ENCODE measurements at regions not wholly inside any gene's neighbourhood (a gene's known extent, or its start where the extent isn't known, plus 50 kb on each side); places are given as distances from the start of the nearest gene placed in this dataset.
"Not testable (repeated sequence)": the region's sequence is repeated elsewhere in the genome, so short reads cannot be mapped to it uniquely, and the experiment has no call there.

DNA sequence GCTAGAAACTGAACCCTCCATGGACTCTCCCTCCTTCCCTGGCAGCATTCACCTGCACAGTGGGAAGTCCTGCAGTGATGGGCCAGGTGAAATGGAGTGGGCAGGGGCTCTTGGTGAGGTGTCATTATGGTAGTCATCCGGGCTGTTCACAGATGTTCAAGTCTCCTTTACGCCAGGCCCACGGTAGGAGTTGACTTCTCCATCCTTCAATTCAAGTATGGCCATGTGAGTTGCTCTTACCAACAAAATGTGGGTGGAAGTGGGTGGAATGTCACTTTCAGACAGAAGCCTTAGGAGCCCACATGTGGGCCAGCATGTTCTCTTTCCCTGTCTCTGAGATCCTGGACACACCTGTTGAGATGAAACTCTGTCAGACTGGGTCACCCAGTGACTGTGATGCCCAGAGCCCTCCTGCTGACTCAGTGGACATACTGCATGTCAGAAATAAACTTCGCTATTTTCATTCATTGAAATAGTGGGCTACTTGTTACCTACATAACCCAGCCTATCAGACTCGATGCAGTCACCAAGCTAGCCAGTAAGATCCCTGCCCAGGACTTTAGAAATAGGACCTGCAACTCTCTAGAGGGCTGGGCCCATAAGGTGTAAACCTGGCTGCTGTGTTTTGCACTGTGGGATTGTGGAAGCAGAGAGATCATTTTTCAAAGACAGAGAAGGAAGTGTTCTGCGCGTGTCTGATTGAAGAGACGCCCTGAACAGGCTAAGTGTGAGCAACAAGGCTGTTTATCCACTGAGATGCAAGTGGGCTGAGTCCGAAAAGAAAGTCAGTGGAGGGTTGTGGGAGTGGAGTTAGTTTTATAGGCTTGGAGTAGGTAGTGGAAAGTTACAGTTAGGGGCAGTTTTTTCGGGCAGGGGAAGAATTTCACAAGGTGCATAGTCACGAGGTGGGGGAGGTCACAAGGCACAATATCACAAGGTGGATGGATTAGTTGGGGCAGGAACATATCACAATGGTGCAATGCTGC, 174.4 kb downstream of the TRIM43 start:
- ATAC-seq (ENCODE audit: poor library complexity); H3K4me1 ChIP-seq (ENCODE audit: insufficient read depth, low read length); CTCF ChIA-PET; intact Hi-C loops (cut with DNase I, micrococcal nuclease); H3K4me1 Mint-ChIP-seq (ENCODE audit: low read depth); H3K27me3 Mint-ChIP-seq; H3K36me3 Mint-ChIP-seq (ENCODE audit: low read depth); H3K9me3 ChIP-seq (ENCODE audit: control insufficient read depth in 1 of 2, insufficient read depth in 1 of 2, low read length in 2 of 2); H3K36me3 ChIP-seq (ENCODE audit: insufficient read depth, low read length); H3K27ac ChIP-seq (ENCODE audit: low read depth in 1 of 2, low read length in 2 of 2); H3K4me3 ChIP-seq (ENCODE audit: low read length); H3K27ac Mint-ChIP-seq; H3K9me3 Mint-ChIP-seq; POLR2A ChIA-PET; H3K4me3 Mint-ChIP-seq; DNase-seq; H3K27me3 ChIP-seq (ENCODE audit: control insufficient read depth in 1 of 2, insufficient read depth in 2 of 2, low read length in 2 of 2): not testable (repeated sequence)

DNA sequence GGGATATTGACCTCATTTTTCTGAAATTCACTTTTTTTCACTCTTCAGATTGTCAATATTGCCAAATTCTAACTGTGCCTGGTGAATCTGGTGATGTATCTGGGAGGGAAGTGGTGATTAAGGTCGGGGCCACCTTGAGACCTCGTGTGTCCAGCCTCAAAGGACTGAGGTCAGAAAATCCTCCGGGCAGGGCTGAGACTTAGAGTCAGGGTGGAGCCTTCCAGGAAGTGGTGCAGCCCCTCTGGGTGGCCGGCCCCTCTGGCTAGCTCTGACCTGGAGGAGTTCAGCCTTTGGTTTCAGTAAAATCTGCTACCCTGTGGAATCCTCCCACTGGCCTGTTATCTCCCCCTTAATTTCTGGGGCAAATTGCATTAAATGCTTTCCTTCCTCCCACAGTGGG, 175.7 kb downstream of the TRIM43 start:
- H3K36me3 Mint-ChIP-seq (ENCODE audit: low read depth); H3K9me3 Mint-ChIP-seq; H3K27me3 Mint-ChIP-seq; H3K27ac Mint-ChIP-seq; H3K4me1 ChIP-seq (ENCODE audit: insufficient read depth, low read length); intact Hi-C loops (cut with DNase I, micrococcal nuclease); DNase-seq; H3K9me3 ChIP-seq (ENCODE audit: control insufficient read depth in 1 of 2, insufficient read depth in 1 of 2, low read length in 2 of 2); H3K27ac ChIP-seq (ENCODE audit: low read depth in 1 of 2, low read length in 2 of 2); H3K4me1 Mint-ChIP-seq (ENCODE audit: low read depth); ATAC-seq (ENCODE audit: poor library complexity); H3K27me3 ChIP-seq (ENCODE audit: control insufficient read depth in 1 of 2, insufficient read depth in 2 of 2, low read length in 2 of 2); H3K4me3 Mint-ChIP-seq; POLR2A ChIA-PET; CTCF ChIA-PET; H3K36me3 ChIP-seq (ENCODE audit: insufficient read depth, low read length); H3K4me3 ChIP-seq (ENCODE audit: low read length): not testable (repeated sequence)

DNA sequence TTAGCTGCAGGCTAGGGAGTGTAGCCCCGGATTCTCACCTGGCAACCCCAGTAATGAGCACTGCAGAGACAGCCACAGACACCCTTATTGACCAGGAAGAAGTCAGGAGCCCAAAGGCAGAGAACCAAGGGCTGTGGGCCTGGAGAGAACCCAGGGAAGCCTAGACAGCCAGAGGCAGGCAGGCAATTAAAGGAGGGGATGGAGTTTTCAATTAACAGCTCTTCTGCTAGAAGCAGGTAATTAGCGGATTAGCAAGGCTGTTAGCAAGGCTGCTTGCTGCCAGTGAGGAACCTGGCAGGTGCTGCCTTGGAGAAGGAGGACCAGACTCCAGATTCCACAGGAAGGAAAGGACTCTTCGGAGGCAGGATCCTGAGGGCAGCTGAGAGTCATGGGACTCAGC, 176.1 kb downstream of the TRIM43 start:
- DNase-seq; H3K9me3 ChIP-seq (ENCODE audit: control insufficient read depth in 1 of 2, insufficient read depth in 1 of 2, low read length in 2 of 2); CTCF ChIA-PET; H3K4me3 Mint-ChIP-seq; H3K4me1 Mint-ChIP-seq (ENCODE audit: low read depth); H3K27ac ChIP-seq (ENCODE audit: low read depth in 1 of 2, low read length in 2 of 2); ATAC-seq (ENCODE audit: poor library complexity); H3K4me3 ChIP-seq (ENCODE audit: low read length); intact Hi-C loops (cut with DNase I, micrococcal nuclease); POLR2A ChIA-PET; H3K9me3 Mint-ChIP-seq; H3K27me3 ChIP-seq (ENCODE audit: control insufficient read depth in 1 of 2, insufficient read depth in 2 of 2, low read length in 2 of 2); H3K36me3 ChIP-seq (ENCODE audit: insufficient read depth, low read length); H3K36me3 Mint-ChIP-seq (ENCODE audit: low read depth); H3K27me3 Mint-ChIP-seq; H3K4me1 ChIP-seq (ENCODE audit: insufficient read depth, low read length); H3K27ac Mint-ChIP-seq: not testable (repeated sequence)

DNA sequence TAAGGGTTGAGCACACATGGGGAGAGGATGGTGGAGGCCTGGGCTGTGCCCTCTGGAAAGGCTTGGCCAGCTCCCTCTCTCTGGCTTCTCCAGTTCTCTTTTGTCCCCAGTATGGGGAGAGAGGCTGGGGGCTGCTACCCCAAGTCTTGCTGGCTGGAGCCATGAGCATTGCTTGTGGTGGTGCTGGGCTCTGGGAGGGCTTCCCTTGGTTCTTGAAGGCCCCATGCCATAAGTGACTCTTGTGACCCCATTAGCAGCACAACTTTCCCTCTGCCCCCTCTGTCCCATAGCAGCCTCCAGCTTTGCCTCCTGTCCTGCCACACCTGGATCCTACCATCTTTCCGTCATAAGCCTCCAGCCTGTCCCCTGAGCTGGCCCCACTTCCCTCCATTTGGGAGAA, 177.5 kb downstream of the TRIM43 start:
- intact Hi-C loops (cut with DNase I, micrococcal nuclease); H3K4me1 ChIP-seq (ENCODE audit: insufficient read depth, low read length); H3K36me3 Mint-ChIP-seq (ENCODE audit: low read depth); H3K36me3 ChIP-seq (ENCODE audit: insufficient read depth, low read length); H3K27ac ChIP-seq (ENCODE audit: low read depth in 1 of 2, low read length in 2 of 2); POLR2A ChIA-PET; H3K4me3 ChIP-seq (ENCODE audit: low read length); CTCF ChIA-PET; H3K9me3 Mint-ChIP-seq; H3K27ac Mint-ChIP-seq; H3K27me3 ChIP-seq (ENCODE audit: control insufficient read depth in 1 of 2, insufficient read depth in 2 of 2, low read length in 2 of 2); H3K9me3 ChIP-seq (ENCODE audit: control insufficient read depth in 1 of 2, insufficient read depth in 1 of 2, low read length in 2 of 2); H3K4me1 Mint-ChIP-seq (ENCODE audit: low read depth); H3K4me3 Mint-ChIP-seq; DNase-seq; H3K27me3 Mint-ChIP-seq; ATAC-seq (ENCODE audit: poor library complexity): not testable (repeated sequence)

DNA sequence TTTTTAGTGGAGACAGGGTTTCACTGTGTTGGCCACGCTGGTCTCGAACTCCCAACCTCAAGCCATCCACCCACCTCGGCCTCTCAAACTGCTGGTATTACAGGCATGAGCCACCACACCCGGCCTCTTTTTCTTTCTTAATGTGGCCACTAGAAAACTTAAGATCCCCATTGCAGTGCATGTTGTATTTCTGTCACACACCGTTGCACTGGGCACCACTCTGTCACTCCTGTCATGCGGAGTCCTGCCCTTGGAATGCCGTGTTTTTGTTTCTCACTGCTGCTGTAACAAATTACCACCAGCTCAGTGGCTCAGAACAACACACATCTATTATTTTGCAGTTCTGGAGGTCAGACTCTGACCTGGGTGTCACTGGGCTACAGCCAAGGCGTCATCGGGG, 178.9 kb downstream of the TRIM43 start:
- H3K4me3 Mint-ChIP-seq; H3K27ac Mint-ChIP-seq; H3K27me3 Mint-ChIP-seq; POLR2A ChIA-PET; ATAC-seq (ENCODE audit: poor library complexity); CTCF ChIA-PET; H3K4me1 Mint-ChIP-seq (ENCODE audit: low read depth); H3K36me3 ChIP-seq (ENCODE audit: insufficient read depth, low read length); H3K4me1 ChIP-seq (ENCODE audit: insufficient read depth, low read length); DNase-seq; intact Hi-C loops (cut with DNase I, micrococcal nuclease); H3K27me3 ChIP-seq (ENCODE audit: control insufficient read depth in 1 of 2, insufficient read depth in 2 of 2, low read length in 2 of 2); H3K27ac ChIP-seq (ENCODE audit: low read depth in 1 of 2, low read length in 2 of 2); H3K4me3 ChIP-seq (ENCODE audit: low read length); H3K9me3 Mint-ChIP-seq; H3K36me3 Mint-ChIP-seq (ENCODE audit: low read depth); H3K9me3 ChIP-seq (ENCODE audit: control insufficient read depth in 1 of 2, insufficient read depth in 1 of 2, low read length in 2 of 2): not testable (repeated sequence)

DNA sequence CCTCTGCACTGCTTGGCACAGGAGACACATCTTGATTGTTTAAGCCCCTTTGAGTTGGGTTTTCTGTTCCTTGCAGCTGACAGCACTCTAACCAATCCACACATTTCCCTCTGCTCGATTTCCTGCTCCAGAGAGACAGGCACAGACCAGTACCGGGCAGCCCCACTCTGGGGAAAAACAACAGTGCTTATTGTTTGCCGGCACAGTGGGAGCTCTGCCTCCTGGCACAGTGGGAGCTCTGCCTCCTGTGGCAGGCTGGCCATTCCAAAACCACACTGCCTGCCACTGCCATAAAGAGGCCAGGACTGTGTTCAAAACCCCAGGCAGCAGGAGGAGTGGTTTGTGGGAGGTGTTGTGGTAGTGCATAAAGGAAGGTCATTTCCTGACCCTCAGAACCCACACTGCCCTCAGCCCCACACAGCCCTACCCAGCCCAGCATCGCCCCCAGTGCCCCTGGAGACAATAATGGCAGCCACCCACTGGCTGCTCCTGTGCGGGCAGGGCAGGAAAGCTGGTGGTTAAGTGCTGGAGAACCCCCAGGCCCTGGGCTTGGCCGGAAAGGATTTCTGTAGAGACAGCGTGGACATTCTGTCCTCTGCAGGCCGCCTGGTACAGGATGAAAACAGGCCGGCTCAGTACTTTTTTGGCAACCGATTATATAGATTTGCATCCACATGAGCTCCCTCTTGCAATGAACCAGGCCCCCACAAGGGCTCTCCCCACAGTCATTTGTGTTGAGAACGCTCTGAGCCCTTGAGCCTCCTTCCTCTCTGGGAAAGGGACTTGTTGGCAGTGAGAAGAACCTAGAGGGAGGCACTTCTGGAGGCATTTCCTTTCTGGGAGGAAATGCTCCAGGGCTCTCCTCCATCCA, 182.8 kb downstream of the TRIM43 start:
- CTCF ChIA-PET; H3K4me3 ChIP-seq (ENCODE audit: low read length); H3K36me3 ChIP-seq (ENCODE audit: insufficient read depth, low read length); H3K27me3 ChIP-seq (ENCODE audit: control insufficient read depth in 1 of 2, insufficient read depth in 2 of 2, low read length in 2 of 2); H3K36me3 Mint-ChIP-seq (ENCODE audit: low read depth); DNase-seq; ATAC-seq (ENCODE audit: poor library complexity); intact Hi-C loops (cut with DNase I, micrococcal nuclease); H3K27ac ChIP-seq (ENCODE audit: low read depth in 1 of 2, low read length in 2 of 2); H3K4me3 Mint-ChIP-seq; H3K9me3 Mint-ChIP-seq; H3K4me1 ChIP-seq (ENCODE audit: insufficient read depth, low read length); H3K27ac Mint-ChIP-seq; H3K4me1 Mint-ChIP-seq (ENCODE audit: low read depth); POLR2A ChIA-PET; H3K9me3 ChIP-seq (ENCODE audit: control insufficient read depth in 1 of 2, insufficient read depth in 1 of 2, low read length in 2 of 2); H3K27me3 Mint-ChIP-seq: not testable (repeated sequence)

DNA sequence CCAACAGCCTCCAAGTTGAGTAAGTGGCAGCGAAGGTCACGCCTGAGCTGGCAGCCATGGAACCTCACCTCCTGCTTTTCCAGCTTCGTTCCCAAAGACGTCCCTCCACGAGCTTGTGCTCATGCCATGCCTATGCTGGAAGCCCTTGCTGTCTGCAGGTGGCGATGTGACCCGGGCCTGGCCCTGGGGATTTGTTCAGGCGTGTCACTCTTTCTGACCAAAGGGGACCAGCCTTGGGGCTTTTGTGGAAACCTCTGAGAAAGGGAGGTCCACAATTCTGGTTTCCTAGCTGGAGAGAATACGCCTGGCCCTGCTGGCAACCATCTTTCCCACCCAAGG, 183.4 kb downstream of the TRIM43 start:
- H3K27me3 ChIP-seq (ENCODE audit: control insufficient read depth in 1 of 2, insufficient read depth in 2 of 2, low read length in 2 of 2); H3K4me1 Mint-ChIP-seq (ENCODE audit: low read depth); H3K36me3 ChIP-seq (ENCODE audit: insufficient read depth, low read length); intact Hi-C loops (cut with DNase I, micrococcal nuclease); H3K9me3 Mint-ChIP-seq; H3K4me3 ChIP-seq (ENCODE audit: low read length); DNase-seq; H3K27me3 Mint-ChIP-seq; ATAC-seq (ENCODE audit: poor library complexity); H3K27ac ChIP-seq (ENCODE audit: low read depth in 1 of 2, low read length in 2 of 2); H3K4me3 Mint-ChIP-seq; H3K36me3 Mint-ChIP-seq (ENCODE audit: low read depth); H3K9me3 ChIP-seq (ENCODE audit: control insufficient read depth in 1 of 2, insufficient read depth in 1 of 2, low read length in 2 of 2); H3K4me1 ChIP-seq (ENCODE audit: insufficient read depth, low read length); POLR2A ChIA-PET; H3K27ac Mint-ChIP-seq; CTCF ChIA-PET: not testable (repeated sequence)

All from CD4-positive, alpha-beta T cell (primary cell).